ENCODE measurements at regions not wholly inside any gene's neighbourhood (a gene's known extent, or its start where the extent isn't known, plus 50 kb on each side); places are given as distances from the start of the nearest gene placed in this dataset.
A peak's percentile ranks its signal among the peaks of the same experiment; 100 is the strongest.

DNA sequence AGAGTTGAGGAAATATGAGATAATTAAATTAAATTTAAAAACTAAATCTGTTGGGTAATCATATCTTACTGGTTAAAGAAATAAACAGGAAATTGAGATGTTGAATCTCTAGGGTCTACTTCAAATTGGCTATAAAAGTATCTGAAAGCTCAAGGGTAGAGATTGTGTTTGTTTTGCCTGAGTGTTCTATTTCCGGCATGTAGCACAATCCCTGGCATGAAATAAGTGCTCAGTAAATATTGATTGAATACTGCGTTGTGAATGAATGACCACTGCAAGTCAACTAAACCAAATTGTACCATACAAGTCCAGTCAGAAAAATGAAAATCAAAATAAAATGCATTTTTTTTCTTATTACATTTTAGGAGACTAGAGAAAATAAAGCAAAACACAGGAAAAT, 709.8 kb downstream of the EPM2A start (continued):
- TF ChIP-seq, protein P1, sequence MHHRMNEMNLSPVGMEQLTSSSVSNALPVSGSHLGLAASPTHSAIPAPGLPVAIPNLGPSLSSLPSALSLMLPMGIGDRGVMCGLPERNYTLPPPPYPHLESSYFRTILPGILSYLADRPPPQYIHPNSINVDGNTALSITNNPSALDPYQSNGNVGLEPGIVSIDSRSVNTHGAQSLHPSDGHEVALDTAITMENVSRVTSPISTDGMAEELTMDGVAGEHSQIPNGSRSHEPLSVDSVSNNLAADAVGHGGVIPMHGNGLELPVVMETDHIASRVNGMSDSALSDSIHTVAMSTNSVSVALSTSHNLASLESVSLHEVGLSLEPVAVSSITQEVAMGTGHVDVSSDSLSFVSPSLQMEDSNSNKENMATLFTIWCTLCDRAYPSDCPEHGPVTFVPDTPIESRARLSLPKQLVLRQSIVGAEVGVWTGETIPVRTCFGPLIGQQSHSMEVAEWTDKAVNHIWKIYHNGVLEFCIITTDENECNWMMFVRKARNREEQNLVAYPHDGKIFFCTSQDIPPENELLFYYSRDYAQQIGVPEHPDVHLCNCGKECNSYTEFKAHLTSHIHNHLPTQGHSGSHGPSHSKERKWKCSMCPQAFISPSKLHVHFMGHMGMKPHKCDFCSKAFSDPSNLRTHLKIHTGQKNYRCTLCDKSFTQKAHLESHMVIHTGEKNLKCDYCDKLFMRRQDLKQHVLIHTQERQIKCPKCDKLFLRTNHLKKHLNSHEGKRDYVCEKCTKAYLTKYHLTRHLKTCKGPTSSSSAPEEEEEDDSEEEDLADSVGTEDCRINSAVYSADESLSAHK (CRISPR knock-in tag; IDR thresholded peaks at IDR 0.05; ENCODE audit: borderline replicate concordance) = no peak
- TF ChIP-seq SMAD9 (CRISPR knock-in tag; IDR thresholded peaks at IDR 0.05) = no peak
- no peak for TF ChIP-seq ZNF891 (CRISPR knock-in tag; IDR thresholded peaks at IDR 0.05)
- TF ChIP-seq, protein P2, sequence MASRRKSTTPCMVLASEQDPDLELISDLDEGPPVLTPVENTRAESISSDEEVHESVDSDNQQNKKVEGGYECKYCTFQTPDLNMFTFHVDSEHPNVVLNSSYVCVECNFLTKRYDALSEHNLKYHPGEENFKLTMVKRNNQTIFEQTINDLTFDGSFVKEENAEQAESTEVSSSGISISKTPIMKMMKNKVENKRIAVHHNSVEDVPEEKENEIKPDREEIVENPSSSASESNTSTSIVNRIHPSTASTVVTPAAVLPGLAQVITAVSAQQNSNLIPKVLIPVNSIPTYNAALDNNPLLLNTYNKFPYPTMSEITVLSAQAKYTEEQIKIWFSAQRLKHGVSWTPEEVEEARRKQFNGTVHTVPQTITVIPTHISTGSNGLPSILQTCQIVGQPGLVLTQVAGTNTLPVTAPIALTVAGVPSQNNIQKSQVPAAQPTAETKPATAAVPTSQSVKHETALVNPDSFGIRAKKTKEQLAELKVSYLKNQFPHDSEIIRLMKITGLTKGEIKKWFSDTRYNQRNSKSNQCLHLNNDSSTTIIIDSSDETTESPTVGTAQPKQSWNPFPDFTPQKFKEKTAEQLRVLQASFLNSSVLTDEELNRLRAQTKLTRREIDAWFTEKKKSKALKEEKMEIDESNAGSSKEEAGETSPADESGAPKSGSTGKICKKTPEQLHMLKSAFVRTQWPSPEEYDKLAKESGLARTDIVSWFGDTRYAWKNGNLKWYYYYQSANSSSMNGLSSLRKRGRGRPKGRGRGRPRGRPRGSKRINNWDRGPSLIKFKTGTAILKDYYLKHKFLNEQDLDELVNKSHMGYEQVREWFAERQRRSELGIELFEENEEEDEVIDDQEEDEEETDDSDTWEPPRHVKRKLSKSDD (CRISPR knock-in tag; IDR thresholded peaks at IDR 0.05; ENCODE audit: low read depth) = no peak
- no peak for TF ChIP-seq KMT2B (CRISPR knock-in tag; IDR thresholded peaks at IDR 0.05)
- TF ChIP-seq, protein P3, sequence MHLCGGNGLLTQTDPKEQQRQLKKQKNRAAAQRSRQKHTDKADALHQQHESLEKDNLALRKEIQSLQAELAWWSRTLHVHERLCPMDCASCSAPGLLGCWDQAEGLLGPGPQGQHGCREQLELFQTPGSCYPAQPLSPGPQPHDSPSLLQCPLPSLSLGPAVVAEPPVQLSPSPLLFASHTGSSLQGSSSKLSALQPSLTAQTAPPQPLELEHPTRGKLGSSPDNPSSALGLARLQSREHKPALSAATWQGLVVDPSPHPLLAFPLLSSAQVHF (CRISPR knock-in tag; IDR thresholded peaks at IDR 0.05) = no peak
- TF ChIP-seq ZNF44 (CRISPR knock-in tag; IDR thresholded peaks at IDR 0.05) = no peak
- no peak for TF ChIP-seq ZFY (CRISPR knock-in tag; IDR thresholded peaks at IDR 0.05)
- TF ChIP-seq ZNF34 (CRISPR knock-in tag; IDR thresholded peaks at IDR 0.05; ENCODE audit: borderline replicate concordance) = no peak
- no peak for TF ChIP-seq CCAR2 (optimal IDR thresholded peaks at IDR 0.05; ENCODE audit: low read depth, low read length)
- TF ChIP-seq HOXA3 (CRISPR knock-in tag; IDR thresholded peaks at IDR 0.05) = no peak
- no peak for TF ChIP-seq ZNF101 (CRISPR knock-in tag; IDR thresholded peaks at IDR 0.05; ENCODE audit: borderline replicate concordance, low read depth)
- no peak for TF ChIP-seq ATF1 (CRISPR knock-in tag; IDR thresholded peaks at IDR 0.05)
- 0 out of 2 replicates have a peak, but pooled peaks have one; percentile 40 for TF ChIP-seq PPARG (CRISPR knock-in tag; conservative IDR thresholded peaks at IDR 0.05)
- TF ChIP-seq, protein P4, sequence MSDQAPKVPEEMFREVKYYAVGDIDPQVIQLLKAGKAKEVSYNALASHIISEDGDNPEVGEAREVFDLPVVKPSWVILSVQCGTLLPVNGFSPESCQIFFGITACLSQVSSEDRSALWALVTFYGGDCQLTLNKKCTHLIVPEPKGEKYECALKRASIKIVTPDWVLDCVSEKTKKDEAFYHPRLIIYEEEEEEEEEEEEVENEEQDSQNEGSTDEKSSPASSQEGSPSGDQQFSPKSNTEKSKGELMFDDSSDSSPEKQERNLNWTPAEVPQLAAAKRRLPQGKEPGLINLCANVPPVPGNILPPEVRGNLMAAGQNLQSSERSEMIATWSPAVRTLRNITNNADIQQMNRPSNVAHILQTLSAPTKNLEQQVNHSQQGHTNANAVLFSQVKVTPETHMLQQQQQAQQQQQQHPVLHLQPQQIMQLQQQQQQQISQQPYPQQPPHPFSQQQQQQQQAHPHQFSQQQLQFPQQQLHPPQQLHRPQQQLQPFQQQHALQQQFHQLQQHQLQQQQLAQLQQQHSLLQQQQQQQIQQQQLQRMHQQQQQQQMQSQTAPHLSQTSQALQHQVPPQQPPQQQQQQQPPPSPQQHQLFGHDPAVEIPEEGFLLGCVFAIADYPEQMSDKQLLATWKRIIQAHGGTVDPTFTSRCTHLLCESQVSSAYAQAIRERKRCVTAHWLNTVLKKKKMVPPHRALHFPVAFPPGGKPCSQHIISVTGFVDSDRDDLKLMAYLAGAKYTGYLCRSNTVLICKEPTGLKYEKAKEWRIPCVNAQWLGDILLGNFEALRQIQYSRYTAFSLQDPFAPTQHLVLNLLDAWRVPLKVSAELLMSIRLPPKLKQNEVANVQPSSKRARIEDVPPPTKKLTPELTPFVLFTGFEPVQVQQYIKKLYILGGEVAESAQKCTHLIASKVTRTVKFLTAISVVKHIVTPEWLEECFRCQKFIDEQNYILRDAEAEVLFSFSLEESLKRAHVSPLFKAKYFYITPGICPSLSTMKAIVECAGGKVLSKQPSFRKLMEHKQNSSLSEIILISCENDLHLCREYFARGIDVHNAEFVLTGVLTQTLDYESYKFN (CRISPR knock-in tag; conservative IDR thresholded peaks at IDR 0.05) = peak; percentile 88
- no peak for TF ChIP-seq ZSCAN31 (CRISPR knock-in tag; IDR thresholded peaks at IDR 0.05; ENCODE audit: low read depth)
- TF ChIP-seq, protein P5, sequence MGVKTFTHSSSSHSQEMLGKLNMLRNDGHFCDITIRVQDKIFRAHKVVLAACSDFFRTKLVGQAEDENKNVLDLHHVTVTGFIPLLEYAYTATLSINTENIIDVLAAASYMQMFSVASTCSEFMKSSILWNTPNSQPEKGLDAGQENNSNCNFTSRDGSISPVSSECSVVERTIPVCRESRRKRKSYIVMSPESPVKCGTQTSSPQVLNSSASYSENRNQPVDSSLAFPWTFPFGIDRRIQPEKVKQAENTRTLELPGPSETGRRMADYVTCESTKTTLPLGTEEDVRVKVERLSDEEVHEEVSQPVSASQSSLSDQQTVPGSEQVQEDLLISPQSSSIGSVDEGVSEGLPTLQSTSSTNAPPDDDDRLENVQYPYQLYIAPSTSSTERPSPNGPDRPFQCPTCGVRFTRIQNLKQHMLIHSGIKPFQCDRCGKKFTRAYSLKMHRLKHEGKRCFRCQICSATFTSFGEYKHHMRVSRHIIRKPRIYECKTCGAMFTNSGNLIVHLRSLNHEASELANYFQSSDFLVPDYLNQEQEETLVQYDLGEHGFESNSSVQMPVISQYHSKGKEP (CRISPR knock-in tag; IDR thresholded peaks at IDR 0.05) = no peak
- no peak for TF ChIP-seq ZNF136 (CRISPR knock-in tag; IDR thresholded peaks at IDR 0.05; ENCODE audit: low read depth)
- peak; percentile 94 for TF ChIP-seq ELF3 (CRISPR knock-in tag; IDR thresholded peaks at IDR 0.05)
- TF ChIP-seq MAZ (IDR thresholded peaks at IDR 0.05; ENCODE audit: borderline replicate concordance, low read depth, low read length) = no peak
- TF ChIP-seq MAZ (CRISPR knock-in tag; IDR thresholded peaks at IDR 0.05; ENCODE audit: low read depth) = no peak

All from HepG2 (cell line).